Transverse colon (tissue), 4 donors: ENCODE measurements at regions not wholly inside any gene's neighbourhood (a gene's known extent, or its start where the extent isn't known, plus 50 kb on each side); places are given as distances from the start of the nearest gene placed in this dataset.

Experiments used
- EP300 ChIP-seq: sonication (generic); formaldehyde crosslinking; IDR thresholded peaks from one replicate; pipeline ENCODE4 v1.6.1; 2017; ENCODE audit warnings: antibody characterized with exemption, low read depth
- POLR2A ChIP-seq: fragments of 450-650 bp; IDR thresholded peaks from one replicate; pipeline ENCODE4 v1.6.1; 2016; ENCODE audit warnings: antibody characterized with exemption, mild to moderate bottlenecking, moderate library complexity
- POLR2AphosphoS5 ChIP-seq, 3 donors: sonication (generic); formaldehyde crosslinking; IDR thresholded peaks; one replicate each; pipeline ENCODE4 v1.6.1; 2016; ENCODE audit warnings: antibody characterized with exemption in 3 of 3
- TF ChIP-seq, protein P1 (sequence below), 5 experiments: fragments of 200-600 bp in 3 of 5; fragments of 450-650 bp in 2 of 5; sonication (generic) in 3 of 5; IDR thresholded peaks; 1 replicate in 2 of 5; 2 replicates in 3 of 5; pipeline ENCODE4 v1.5.1; 2016 to 2017; ENCODE audit warnings: antibody characterized with exemption in 5 of 5, inconsistent platforms in 3 of 5, mild to moderate bottlenecking in 2 of 5, moderate library complexity in 1 of 5

DNA sequence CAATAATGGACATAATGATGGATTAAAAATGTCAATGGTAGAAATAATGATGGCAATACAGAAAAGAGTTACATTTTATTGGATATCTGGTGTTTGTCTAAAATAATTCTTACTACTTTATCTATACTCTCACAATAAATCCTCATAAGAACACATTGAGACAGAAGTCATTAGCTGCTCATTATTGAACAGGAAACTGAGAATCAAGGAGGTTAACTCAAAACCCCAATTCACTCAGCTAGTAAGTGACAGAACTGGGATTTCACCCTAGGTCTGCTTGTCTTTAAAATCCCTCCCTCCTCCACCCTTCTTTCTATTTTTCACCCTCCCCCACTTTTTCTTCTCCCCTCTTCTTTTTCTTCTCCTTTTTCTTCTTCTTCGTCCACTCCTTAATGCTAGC lies 285.8 kb upstream of the TNC start:
- TF ChIP-seq, protein P1, sequence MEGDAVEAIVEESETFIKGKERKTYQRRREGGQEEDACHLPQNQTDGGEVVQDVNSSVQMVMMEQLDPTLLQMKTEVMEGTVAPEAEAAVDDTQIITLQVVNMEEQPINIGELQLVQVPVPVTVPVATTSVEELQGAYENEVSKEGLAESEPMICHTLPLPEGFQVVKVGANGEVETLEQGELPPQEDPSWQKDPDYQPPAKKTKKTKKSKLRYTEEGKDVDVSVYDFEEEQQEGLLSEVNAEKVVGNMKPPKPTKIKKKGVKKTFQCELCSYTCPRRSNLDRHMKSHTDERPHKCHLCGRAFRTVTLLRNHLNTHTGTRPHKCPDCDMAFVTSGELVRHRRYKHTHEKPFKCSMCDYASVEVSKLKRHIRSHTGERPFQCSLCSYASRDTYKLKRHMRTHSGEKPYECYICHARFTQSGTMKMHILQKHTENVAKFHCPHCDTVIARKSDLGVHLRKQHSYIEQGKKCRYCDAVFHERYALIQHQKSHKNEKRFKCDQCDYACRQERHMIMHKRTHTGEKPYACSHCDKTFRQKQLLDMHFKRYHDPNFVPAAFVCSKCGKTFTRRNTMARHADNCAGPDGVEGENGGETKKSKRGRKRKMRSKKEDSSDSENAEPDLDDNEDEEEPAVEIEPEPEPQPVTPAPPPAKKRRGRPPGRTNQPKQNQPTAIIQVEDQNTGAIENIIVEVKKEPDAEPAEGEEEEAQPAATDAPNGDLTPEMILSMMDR (IDR thresholded peaks at IDR 0.05), result no peak
- no peak for TF ChIP-seq POLR2A
- no peak for TF ChIP-seq POLR2AphosphoS5 (IDR thresholded peaks at IDR 0.05)
- no peak for TF ChIP-seq EP300
